C4-2B (cell line): ENCODE measurements at regions not wholly inside any gene's neighbourhood (a gene's known extent, or its start where the extent isn't known, plus 50 kb on each side); places are given as distances from the start of the nearest gene placed in this dataset.

Experiments
- ZFX ChIP-seq: fragments of 450-650 bp; IDR thresholded peaks from 2 replicates; pipeline ENCODE4 v1.6.1; 2017
- TF ChIP-seq, protein P1 (sequence below): fragments of 450-650 bp; conservative IDR thresholded peaks from 2 replicates; pipeline ENCODE4 v1.5.1; 2017; ENCODE audit warnings: mild to moderate bottlenecking

GRCh38 chr6:67412035-67412434, 1223.0 kb upstream of the ADGRB3 start:
- TF ChIP-seq, protein P1, sequence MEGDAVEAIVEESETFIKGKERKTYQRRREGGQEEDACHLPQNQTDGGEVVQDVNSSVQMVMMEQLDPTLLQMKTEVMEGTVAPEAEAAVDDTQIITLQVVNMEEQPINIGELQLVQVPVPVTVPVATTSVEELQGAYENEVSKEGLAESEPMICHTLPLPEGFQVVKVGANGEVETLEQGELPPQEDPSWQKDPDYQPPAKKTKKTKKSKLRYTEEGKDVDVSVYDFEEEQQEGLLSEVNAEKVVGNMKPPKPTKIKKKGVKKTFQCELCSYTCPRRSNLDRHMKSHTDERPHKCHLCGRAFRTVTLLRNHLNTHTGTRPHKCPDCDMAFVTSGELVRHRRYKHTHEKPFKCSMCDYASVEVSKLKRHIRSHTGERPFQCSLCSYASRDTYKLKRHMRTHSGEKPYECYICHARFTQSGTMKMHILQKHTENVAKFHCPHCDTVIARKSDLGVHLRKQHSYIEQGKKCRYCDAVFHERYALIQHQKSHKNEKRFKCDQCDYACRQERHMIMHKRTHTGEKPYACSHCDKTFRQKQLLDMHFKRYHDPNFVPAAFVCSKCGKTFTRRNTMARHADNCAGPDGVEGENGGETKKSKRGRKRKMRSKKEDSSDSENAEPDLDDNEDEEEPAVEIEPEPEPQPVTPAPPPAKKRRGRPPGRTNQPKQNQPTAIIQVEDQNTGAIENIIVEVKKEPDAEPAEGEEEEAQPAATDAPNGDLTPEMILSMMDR, result no peak
- no peak for TF ChIP-seq ZFX
